A549 (cell line): ENCODE measurements at regions not wholly inside any gene's neighbourhood (a gene's known extent, or its start where the extent isn't known, plus 50 kb on each side); places are given as distances from the start of the nearest gene placed in this dataset.

Experiments used
- ESRRA ChIP-seq: fragments of 150-350 bp; IDR thresholded peaks from 2 replicates; pipeline ENCODE4 v1.6.1; 2014; ENCODE audit warnings: mild to moderate bottlenecking, low read length, borderline replicate concordance
- POLR2A ChIP-seq: IDR thresholded peaks from 2 replicates; pipeline ENCODE4 v1.6.1; 2012; ENCODE audit warnings: mild to moderate bottlenecking, low read length
- TF ChIP-seq, protein P1 (sequence below): IDR thresholded peaks from 2 replicates; pipeline ENCODE4 v1.6.1; 2012

DNA sequence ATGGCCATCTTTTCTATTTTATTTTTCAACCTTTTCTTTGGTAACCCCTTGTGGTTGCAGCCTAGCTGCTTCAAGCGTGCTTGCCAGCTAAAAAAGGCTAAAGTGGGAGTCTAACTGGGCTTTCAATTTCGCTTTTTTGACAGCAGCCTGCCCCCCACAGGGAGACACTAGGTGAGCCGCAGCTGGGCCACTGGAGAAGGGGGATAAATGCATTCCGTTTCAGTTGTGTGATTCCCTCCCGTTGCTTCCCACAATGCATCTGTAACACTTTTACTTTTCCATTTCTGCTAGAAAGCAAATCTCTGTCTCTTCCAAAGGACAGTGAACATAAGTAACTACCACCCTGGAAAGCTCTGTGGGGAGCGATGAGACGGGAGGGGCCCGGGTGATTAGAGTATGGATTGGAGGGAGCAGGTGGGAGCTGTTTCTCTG lies 86.3 kb upstream of the RAPGEF2 start:
- TF ChIP-seq POLR2A = no peak
- TF ChIP-seq, protein P1, sequence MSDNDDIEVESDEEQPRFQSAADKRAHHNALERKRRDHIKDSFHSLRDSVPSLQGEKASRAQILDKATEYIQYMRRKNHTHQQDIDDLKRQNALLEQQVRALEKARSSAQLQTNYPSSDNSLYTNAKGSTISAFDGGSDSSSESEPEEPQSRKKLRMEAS = no peak
- no peak for TF ChIP-seq ESRRA
